ENCODE measurements at regions not wholly inside any gene's neighbourhood (a gene's known extent, or its start where the extent isn't known, plus 50 kb on each side); places are given as distances from the start of the nearest gene placed in this dataset.

GRCh38 chr9:11872471-11872870, 820.7 kb upstream of the TYRP1 start:
- no peak for TF ChIP-seq CTCF (IDR thresholded peaks at IDR 0.05)
- Mint-ChIP-seq H3K27me3 (no peaks in the 10 kb centered on the region), H3K4me3 (no peak overlapping the region), H3K9me3 (peaks cover 8% of the 10 kb centered on the region), H3K27ac (no peak overlapping the region), H3K4me1 (ENCODE audit: low read depth) (no peaks in the 10 kb centered on the region), H3K36me3 (ENCODE audit: low read depth) (no peaks in the 10 kb centered on the region)
- intact Hi-C loops (cut with micrococcal nuclease), result no loop called here
- DNase-seq, result no peak
- ChIA-PET POLR2A (no interaction called here), CTCF (no interaction called here)
- no peak for ATAC-seq

GRCh38 chr9:11874414-11874813, 818.8 kb upstream of the TYRP1 start:
- Mint-ChIP-seq H3K27ac (no peak overlapping the region), H3K27me3 (no peaks in the 10 kb centered on the region), H3K36me3 (ENCODE audit: low read depth) (no peaks in the 10 kb centered on the region), H3K4me3 (no peak overlapping the region), H3K9me3 (peaks cover 3% of the 10 kb centered on the region), H3K4me1 (ENCODE audit: low read depth) (no peaks in the 10 kb centered on the region)
- TF ChIP-seq CTCF (IDR thresholded peaks at IDR 0.05), result no peak
- POLR2A ChIA-PET, result no interaction called here
- CTCF ChIA-PET, result no interaction called here
- DNase-seq (no peak), ATAC-seq (no peak)
- intact Hi-C loops (cut with micrococcal nuclease), result no loop called here

GRCh38 chr9:11892401-11892800, 800.8 kb upstream of the TYRP1 start:
- H3K4me3 Mint-ChIP-seq, result no peak overlapping the region
- ATAC-seq, result no peak
- H3K4me1 Mint-ChIP-seq (ENCODE audit: low read depth), result no peaks in the 10 kb centered on the region
- no peak overlapping the region for H3K27ac Mint-ChIP-seq
- CTCF ChIA-PET, result no interaction called here
- intact Hi-C loops (cut with micrococcal nuclease), result no loop called here
- no peaks in the 10 kb centered on the region for H3K36me3 Mint-ChIP-seq (ENCODE audit: low read depth)
- no peak for TF ChIP-seq CTCF (IDR thresholded peaks at IDR 0.05)
- POLR2A ChIA-PET, result no interaction called here
- peaks cover 22% of the 10 kb centered on the region for H3K9me3 Mint-ChIP-seq
- no peaks in the 10 kb centered on the region for H3K27me3 Mint-ChIP-seq
- no peak for DNase-seq

GRCh38 chr9:11893331-11893730, 799.9 kb upstream of the TYRP1 start:
- Mint-ChIP-seq H3K9me3 (peaks cover 18% of the 10 kb centered on the region), H3K27ac (no peak overlapping the region), H3K27me3 (no peaks in the 10 kb centered on the region), H3K4me3 (no peak overlapping the region), H3K4me1 (ENCODE audit: low read depth) (no peaks in the 10 kb centered on the region), H3K36me3 (ENCODE audit: low read depth) (no peaks in the 10 kb centered on the region)
- ChIA-PET CTCF (no interaction called here), POLR2A (no interaction called here)
- intact Hi-C loops (cut with micrococcal nuclease), result no loop called here
- DNase-seq (no peak), ATAC-seq (no peak)
- no peak for TF ChIP-seq CTCF (IDR thresholded peaks at IDR 0.05)

GRCh38 chr9:11894136-11894535, 799.0 kb upstream of the TYRP1 start:
- TF ChIP-seq CTCF (IDR thresholded peaks at IDR 0.05), result no peak
- no peak overlapping the region for H3K27ac Mint-ChIP-seq
- no peak for ATAC-seq
- no peak overlapping the region for H3K4me3 Mint-ChIP-seq
- ChIA-PET CTCF (no interaction called here), POLR2A (no interaction called here)
- H3K9me3 Mint-ChIP-seq, result peaks cover 16% of the 10 kb centered on the region
- no peak for DNase-seq
- intact Hi-C loops (cut with micrococcal nuclease), result no loop called here
- H3K36me3 Mint-ChIP-seq (ENCODE audit: low read depth), result no peaks in the 10 kb centered on the region
- no peaks in the 10 kb centered on the region for H3K27me3 Mint-ChIP-seq
- H3K4me1 Mint-ChIP-seq (ENCODE audit: low read depth), result no peaks in the 10 kb centered on the region

Data from activated CD8-positive, alpha-beta T cell treated with anti-CD3 and anti-CD28 coated beads for 36 hours (primary cell).